Activated naive CD8-positive, alpha-beta T cell treated with anti-CD3 and anti-CD28 coated beads, Interleukin-2, amount 50 U/mL, for 16 hours (primary cell): ENCODE measurements at regions not wholly inside any gene's neighbourhood (a gene's known extent, or its start where the extent isn't known, plus 50 kb on each side); places are given as distances from the start of the nearest gene placed in this dataset.

ENCODE experiments used
- DNase-seq: peaks from one replicate; pipeline ENCODE4 v3.0.0-alpha.2; 2020; ENCODE audit warnings: low read depth, low spot score

GRCh38 chr2:120785228-120785966 is 49.7 kb downstream of the GLI2 start:
- DNase-seq = no peak

- DNase-seq = no peak
These were observed 50.6 kb downstream of the GLI2 start for GRCh38 chr2:120786038-120786960.

- DNase-seq = no peak
These were observed 51.6 kb downstream of the GLI2 start for GRCh38 chr2:120787111-120787821.

- no peak for DNase-seq
These were observed 52.4 kb downstream of the GLI2 start for GRCh38 chr2:120787822-120788700.

- DNase-seq = no peak
These were observed 55.7 kb downstream of the GLI2 start for GRCh38 chr2:120791243-120791961.

- no peak for DNase-seq
These were observed 56.3 kb downstream of the GLI2 start for GRCh38 chr2:120791962-120792297.

- DNase-seq = no peak
These were observed 58.2 kb downstream of the GLI2 start for GRCh38 chr2:120793682-120794403.

GRCh38 chr2:120794716-120795115 is 59.0 kb downstream of the GLI2 start:
- DNase-seq = no peak

GRCh38 chr2:120796094-120796493 is 60.4 kb downstream of the GLI2 start:
- DNase-seq = no peak

- no peak for DNase-seq
These were observed 62.0 kb downstream of the GLI2 start for GRCh38 chr2:120797421-120798221.

GRCh38 chr2:120798567-120799247 is 63.0 kb downstream of the GLI2 start:
- DNase-seq = no peak

GRCh38 chr2:120802158-120802557 is 66.5 kb downstream of the GLI2 start:
- no peak for DNase-seq

GRCh38 chr2:120802867-120803484 is 67.3 kb downstream of the GLI2 start:
- DNase-seq = no peak

- no peak for DNase-seq
These were observed 68.2 kb downstream of the GLI2 start for GRCh38 chr2:120803764-120804335.

GRCh38 chr2:120804459-120804858 is 68.8 kb downstream of the GLI2 start:
- DNase-seq = no peak

GRCh38 chr2:120805011-120805410 is 69.3 kb downstream of the GLI2 start:
- DNase-seq = no peak

GRCh38 chr2:120805602-120806001 is 69.9 kb downstream of the GLI2 start:
- DNase-seq = no peak

- DNase-seq = no peak
These were observed 72.1 kb downstream of the GLI2 start for GRCh38 chr2:120807751-120808150.
